ENCODE measurements at regions not wholly inside any gene's neighbourhood (a gene's known extent, or its start where the extent isn't known, plus 50 kb on each side); places are given as distances from the start of the nearest gene placed in this dataset.
"Not testable (repeated sequence)": the region's sequence is repeated elsewhere in the genome, so short reads cannot be mapped to it uniquely, and the experiment has no call there.

GRCh38 chr7:32680259-32681173 is 185.2 kb downstream of the AVL9 start:
- no peak for DNase-seq

- no peak for DNase-seq
These were observed 183.9 kb downstream of the AVL9 start for GRCh38 chr7:32679192-32679591.

DNA sequence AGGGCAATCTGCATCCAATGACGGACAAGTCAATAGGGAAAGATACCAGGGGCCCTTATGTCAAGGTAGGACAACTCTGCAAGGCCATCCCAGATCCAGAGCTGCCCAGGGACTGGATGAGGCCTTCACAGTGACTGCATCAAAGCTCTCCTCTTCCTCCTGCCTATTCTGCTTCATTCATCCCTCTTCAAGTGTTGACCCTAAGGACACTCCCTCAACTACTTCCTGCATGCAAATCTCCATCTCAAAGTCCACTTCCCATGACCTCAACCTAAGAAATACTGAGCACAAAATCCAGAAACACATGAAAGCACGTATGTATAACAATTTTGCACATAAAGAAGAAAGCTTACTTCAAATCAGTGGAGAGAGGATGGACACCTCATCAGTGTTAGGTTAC is 182.3 kb downstream of the AVL9 start:
- DNase-seq, result no peak

DNA sequence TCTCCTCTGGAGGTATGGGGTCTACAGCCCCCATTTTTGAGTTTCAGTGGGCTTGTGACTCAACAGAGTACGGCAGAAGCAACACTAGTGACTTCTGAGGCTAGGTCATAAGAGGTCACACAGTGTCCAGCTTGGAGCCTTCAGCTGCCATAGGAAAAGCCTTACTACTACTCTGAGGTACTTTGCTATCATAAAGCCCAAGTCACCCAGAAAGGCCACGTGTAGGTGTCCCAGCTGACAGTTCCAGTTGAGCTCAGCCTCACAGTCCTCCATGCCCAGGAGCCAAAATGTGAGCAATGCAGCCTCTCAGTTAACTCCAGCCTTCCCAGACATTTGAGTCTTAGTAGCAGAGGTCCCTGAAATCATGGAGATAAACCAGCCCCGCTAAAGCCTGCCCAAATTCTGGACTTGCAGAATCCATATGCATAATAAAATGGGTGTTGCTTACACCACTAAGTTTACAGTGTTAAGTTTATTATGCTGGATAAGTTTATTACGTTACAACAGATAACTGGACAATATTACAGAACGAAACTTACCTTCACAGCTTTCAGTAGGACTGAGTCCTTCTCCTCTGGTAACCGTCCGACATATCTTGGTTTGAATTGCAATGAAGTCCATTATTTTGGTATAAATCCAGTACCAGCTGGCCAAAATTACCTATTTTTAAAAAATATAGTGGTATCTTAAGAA is 181.1 kb downstream of the AVL9 start:
- no peak for DNase-seq

GRCh38 chr7:32673275-32673983 is 178.1 kb downstream of the AVL9 start:
- no peak for DNase-seq

DNA sequence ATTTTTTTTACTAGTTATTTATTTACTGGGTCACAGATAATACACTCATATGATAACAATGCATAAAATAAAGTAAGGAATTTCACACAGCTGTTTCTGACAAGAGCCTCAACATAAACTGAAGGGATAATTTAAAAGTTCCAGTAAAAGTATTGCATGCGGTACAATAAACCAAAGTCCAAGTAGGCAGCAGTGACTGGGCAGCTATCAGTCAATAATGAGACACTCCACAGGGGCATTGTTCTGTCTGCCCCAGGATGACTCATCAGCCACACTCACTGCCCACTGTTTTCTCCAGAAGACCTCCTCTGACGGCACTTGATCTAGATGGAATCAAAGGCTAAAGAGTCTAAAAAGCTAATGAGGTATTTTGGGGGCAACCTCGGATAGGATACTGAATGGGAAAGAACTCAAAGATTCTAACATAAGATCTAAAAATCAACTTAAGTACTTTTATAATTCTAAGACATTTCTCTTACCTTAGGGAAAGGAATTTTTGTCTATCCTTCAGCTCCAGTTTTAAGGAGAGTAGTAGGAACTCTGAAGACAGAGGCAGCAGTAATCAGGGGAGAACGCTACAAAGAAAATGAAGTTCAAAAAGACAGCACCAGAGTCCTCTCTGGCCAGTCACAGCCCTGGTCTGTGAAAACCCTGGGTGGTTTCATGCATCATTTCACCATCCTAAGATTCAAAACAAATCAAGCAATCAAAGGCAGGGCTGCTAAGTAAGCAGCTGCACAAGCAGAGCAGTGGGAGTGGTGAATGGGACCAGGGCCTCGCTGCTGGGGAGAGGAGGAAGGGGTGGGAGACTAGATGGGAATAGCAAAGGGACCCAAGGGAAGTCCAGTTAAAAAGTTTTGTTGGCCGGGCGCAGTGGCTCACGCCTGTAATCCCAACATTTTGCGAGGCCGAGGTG is 175.1 kb downstream of the AVL9 start:
- DNase-seq, result no peak

GRCh38 chr7:32669173-32669870 is 174.0 kb downstream of the AVL9 start:
- DNase-seq, result not testable (repeated sequence)

DNA sequence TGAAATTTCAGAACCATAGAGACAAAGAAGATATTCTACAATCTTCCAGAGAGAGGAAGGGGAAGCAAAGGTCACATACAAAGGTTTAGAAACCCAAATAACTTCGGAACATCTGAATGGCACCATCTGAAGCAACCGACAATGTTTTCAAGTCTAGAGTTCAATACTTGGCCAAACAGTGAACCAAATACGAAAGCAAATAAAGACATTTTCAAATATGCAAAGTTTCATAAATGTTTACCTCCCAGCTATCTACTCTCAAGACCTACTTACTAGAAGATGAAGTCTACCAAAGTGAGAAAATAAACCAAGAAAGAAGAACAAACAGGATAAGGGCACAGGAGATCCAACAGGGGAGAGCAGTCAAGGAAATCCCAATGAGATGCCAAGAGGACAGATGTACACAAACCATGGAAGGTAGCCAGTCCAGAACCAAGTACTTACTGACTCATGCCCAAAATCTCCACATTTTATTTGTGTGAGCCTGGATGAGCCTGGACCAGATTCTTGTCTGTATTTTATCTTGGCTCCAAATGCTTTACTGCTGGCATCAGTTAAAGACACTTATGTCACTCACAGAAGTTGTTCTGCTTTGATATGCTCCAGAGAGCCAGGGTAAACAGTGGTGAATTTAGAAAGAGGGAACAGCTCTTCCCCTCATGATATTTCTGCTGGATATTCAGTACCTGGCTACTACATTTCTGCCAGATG is 173.3 kb downstream of the AVL9 start:
- not testable (repeated sequence) for DNase-seq

DNA sequence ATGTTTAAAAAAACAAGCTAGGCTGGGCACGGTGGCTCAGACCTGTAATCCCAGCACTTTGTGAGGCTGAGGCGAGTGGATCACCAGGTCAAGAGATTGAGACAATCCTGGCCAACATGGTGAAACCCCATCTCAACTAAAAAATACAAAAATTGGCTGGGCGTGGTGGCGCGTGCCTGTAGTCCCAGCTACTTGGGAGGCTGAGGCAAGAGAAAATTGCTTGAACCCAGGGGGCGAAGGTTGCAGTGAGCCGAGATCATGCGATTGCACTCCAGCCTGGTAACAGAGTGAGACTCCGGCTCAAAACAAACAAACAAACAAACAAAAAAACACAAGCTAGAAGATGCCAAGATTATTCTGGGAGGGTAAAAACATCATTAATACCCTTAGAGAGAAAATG is 172.3 kb downstream of the AVL9 start:
- not testable (repeated sequence) for DNase-seq

GRCh38 chr7:32663805-32664211 is 168.5 kb downstream of the AVL9 start:
- not testable (repeated sequence) for DNase-seq

DNA sequence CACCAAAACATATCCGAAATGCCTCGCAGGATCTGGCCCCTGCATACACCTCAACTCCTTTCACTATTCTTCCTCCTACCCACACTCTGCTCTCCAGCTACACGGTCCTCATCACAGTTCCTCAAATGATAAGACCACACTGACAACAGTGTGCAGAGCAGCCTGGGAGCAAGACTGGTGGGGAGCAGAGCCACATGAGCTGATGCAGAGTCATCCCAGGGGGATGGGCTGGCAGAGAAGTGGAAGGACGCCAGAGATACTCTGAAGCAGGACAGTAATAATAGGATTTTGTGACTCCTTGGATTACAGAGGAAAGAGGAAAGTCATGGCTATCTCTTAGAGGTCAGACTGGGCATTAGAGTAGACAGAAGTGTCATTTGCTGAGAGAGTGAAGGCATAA is 167.2 kb downstream of the AVL9 start:
- DNase-seq, result not testable (repeated sequence)

- DNase-seq, result no peak
These were observed 166.6 kb downstream of the AVL9 start for GRCh38 chr7:32661929-32662328.

GRCh38 chr7:32661501-32661900 is 166.2 kb downstream of the AVL9 start:
- DNase-seq, result no peak

GRCh38 chr7:32660936-32661335 is 165.6 kb downstream of the AVL9 start:
- no peak for DNase-seq

DNA sequence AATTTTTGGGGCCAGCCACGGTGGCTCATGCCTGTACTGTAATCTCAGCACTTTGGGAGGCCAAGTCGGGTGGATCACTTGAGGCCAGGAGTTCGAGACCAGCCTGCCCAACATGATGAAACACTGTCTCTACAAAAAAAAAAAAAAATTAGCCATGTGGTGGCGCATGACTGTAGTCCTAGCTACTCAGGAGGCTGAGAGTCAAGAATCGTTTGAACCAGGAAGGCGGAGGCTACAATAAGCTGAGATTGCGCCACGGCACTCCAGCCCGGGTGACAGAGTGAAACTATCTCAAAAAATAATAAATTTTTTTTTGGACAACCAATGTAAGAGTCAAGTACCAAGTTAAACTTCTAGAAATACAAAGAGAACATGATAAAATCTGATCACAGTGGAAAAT is 164.6 kb downstream of the AVL9 start:
- no peak for DNase-seq

GRCh38 chr7:32658467-32658869 is 163.2 kb downstream of the AVL9 start:
- DNase-seq, result no peak

DNA sequence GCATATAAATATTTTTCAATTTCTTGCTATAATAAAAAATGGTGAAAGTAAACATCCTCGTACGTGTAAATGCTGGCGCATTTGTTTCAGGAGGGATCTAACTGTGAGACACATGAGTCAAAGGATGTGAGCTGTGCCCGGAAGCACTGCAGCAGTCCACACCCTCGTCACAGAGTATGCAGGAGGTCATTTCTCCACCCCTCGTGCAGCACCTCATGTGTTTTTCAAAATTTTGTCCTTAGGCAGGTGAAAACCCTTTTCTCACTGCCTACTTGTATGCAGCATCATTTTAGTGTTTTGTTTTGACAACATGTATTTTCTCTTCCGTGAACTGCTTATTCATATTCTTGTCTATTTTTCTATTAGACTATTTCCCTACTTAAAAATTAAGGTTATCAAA is 162.7 kb downstream of the AVL9 start:
- no peak for DNase-seq

- DNase-seq, result not testable (repeated sequence)
These were observed 159.3 kb downstream of the AVL9 start for GRCh38 chr7:32654549-32654948.

DNA sequence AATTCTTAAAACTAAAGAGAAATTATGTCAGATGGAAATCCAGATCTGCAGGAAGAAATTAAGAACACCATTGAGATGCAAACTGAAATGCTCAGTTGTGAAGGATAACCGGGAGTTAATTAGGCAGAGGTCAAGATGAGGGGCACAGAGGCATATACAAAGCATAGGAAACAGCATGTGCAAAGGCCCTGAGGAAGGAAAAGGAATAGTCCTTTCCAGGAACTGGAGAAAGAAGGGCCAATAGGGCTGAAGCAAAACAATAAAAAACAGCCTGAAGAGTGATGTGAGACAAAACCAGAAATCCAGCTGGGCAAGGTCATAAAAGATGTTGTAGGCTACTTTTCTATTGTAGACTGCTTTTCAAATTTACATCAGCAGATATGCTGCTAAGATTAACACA is 155.1 kb downstream of the AVL9 start:
- DNase-seq, result not testable (repeated sequence)

DNA sequence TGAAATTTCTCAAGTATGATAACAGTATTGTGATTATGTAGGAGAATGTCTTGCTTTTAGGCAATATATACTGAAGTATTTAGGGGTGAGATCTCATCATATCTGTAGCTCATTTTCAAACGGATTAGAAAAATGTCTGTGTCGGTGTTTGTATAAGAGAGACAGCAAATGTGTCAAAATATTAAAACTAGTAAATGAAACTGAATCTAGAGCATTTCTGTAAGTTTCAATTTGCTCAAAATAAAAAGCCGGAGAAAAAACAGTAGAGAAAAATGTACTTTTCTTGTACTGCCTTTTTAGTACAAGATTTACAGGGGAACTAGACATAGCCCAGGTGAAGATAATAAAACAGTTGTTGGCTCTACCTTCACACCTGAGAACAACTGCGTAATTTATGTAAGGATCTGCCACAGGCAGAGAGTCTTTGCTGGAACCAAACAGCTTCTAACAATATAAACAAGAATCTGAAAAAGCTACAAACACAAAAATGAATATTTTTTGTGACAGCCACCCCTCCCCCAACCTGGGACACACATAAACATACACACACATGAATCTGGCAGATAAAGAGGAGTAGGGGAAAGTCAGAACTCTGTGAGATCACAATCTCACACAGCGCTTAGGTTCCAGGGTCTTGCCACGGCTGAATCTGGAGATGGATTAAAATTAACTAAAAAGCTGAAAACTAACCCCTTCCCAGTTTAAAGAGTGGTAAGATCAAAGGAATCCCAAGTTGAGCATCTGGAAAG is 153.3 kb downstream of the AVL9 start:
- no peak for DNase-seq
